ENCODE measurements at regions not wholly inside any gene's neighbourhood (a gene's known extent, or its start where the extent isn't known, plus 50 kb on each side); places are given as distances from the start of the nearest gene placed in this dataset.

DNA sequence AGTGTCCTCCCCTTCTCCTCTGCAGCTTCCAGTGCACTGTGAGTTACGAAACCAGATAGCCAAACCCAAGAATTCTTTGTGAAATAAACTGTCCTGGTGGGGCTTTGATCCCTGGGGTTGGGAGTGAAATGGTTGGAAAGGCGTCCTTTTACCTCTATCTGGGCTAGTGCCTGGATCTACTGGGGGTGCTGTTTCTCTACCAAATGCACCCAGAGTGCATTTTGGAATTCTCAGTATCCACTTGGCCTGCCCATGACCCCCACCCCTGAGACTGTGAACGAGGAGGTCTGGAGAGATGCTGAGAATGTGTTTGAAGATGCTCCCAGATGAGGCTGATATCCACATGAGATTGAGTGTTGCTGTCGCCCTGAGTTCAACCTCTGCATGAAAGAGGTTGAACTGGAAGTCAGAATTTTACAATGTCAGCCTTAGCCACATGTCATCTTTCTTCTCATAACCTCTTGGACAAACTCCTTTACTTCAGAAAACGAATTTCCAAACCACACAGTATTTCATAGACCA, 87.1 kb upstream of the CLMN start:
- Mint-ChIP-seq H3K4me3 (no peak overlapping the region), H3K4me1 (ENCODE audit: unreplicated experiment) (peaks cover 34% of the 10 kb centered on the region)

GRCh38 chr14:95404583-95404982, 84.9 kb upstream of the CLMN start:
- Mint-ChIP-seq H3K9me3 (no peaks in the 10 kb centered on the region), H3K27ac (no peak overlapping the region), H3K36me3 (no peaks in the 10 kb centered on the region)

More for the DNA sequence above, 87.1 kb upstream of the CLMN start:
- Mint-ChIP-seq H3K27me3 (peaks cover 12% of the 10 kb centered on the region), H3K9me3 (no peaks in the 10 kb centered on the region), H3K27ac (no peak overlapping the region), H3K36me3 (no peaks in the 10 kb centered on the region)
- TF ChIP-seq CTCF (conservative IDR thresholded peaks at IDR 0.05) = no peak
- DNase-seq (ENCODE audit: extremely low spot score, unreplicated experiment) = no peak

DNA sequence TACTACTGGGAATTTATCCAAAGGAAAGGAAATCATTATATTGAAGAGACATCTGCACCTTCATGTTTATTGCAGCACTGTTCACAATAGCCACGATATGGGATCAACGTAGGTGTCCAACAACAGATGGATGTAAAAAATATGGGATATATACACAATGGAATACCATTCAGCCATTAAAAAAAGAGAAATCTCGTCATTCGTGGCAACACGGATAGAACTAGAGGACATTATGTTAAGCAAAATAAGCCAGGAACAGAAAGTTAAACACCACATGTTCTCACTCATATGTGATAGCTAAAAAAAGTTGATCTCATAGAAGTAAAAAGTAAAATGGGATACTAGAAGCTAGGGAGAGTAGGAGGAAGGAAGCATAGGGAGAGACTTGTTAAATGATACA, 82.9 kb upstream of the CLMN start:
- no peak for TF ChIP-seq CTCF (conservative IDR thresholded peaks at IDR 0.05)
- H3K9me3 Mint-ChIP-seq = no peaks in the 10 kb centered on the region

More at GRCh38 chr14:95404583-95404982, 84.9 kb upstream of the CLMN start:
- no peak for DNase-seq (ENCODE audit: extremely low spot score, unreplicated experiment)
- H3K4me1 Mint-ChIP-seq (ENCODE audit: unreplicated experiment) = peaks cover 31% of the 10 kb centered on the region
- no peak overlapping the region for H3K4me3 Mint-ChIP-seq
- H3K27me3 Mint-ChIP-seq = peaks cover 8% of the 10 kb centered on the region
- TF ChIP-seq CTCF (conservative IDR thresholded peaks at IDR 0.05) = no peak

DNA sequence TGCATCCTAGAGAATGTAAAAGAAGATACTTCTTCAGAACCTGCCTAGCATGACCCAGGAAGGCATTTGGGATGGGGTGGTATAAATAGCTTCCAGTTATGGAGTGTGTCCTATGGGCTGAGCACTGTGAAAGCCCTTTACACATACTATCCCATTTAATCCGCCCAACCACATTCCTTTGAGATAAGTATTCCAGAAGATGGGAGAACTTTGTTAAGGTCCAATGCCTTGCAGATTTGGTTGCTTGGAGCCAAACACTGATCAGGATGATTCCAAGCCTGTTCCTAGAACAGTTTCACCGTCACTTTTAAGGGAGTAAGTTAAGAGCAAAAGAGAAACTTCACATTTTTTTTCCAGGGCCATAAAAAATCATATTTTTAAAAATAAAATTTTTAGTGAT, 82.5 kb upstream of the CLMN start:
- peaks cover 6% of the 10 kb centered on the region for H3K27me3 Mint-ChIP-seq
- no peak for DNase-seq (ENCODE audit: extremely low spot score, unreplicated experiment)
- H3K27ac Mint-ChIP-seq = no peak overlapping the region
- H3K4me1 Mint-ChIP-seq (ENCODE audit: unreplicated experiment) = peaks cover 22% of the 10 kb centered on the region
- no peak for TF ChIP-seq CTCF (conservative IDR thresholded peaks at IDR 0.05)
- H3K9me3 Mint-ChIP-seq = no peaks in the 10 kb centered on the region
- H3K4me3 Mint-ChIP-seq = no peak overlapping the region
- no peaks in the 10 kb centered on the region for H3K36me3 Mint-ChIP-seq

More for the DNA sequence above, 82.9 kb upstream of the CLMN start:
- Mint-ChIP-seq H3K36me3 (no peaks in the 10 kb centered on the region), H3K4me3 (no peak overlapping the region), H3K27me3 (peaks cover 8% of the 10 kb centered on the region), H3K27ac (no peak overlapping the region), H3K4me1 (ENCODE audit: unreplicated experiment) (peaks cover 25% of the 10 kb centered on the region)
- DNase-seq (ENCODE audit: extremely low spot score, unreplicated experiment) = no peak

- Mint-ChIP-seq H3K27ac (no peak overlapping the region), H3K4me3 (no peak overlapping the region), H3K36me3 (peaks cover 3% of the 10 kb centered on the region), H3K4me1 (ENCODE audit: unreplicated experiment) (peaks cover 4% of the 10 kb centered on the region), H3K27me3 (peaks cover 5% of the 10 kb centered on the region), H3K9me3 (no peaks in the 10 kb centered on the region)
- TF ChIP-seq CTCF (conservative IDR thresholded peaks at IDR 0.05) = no peak
- DNase-seq (ENCODE audit: extremely low spot score, unreplicated experiment) = no peak
These were observed 79.2 kb upstream of the CLMN start for GRCh38 chr14:95398630-95399547.
